ENCODE measurements at regions not wholly inside any gene's neighbourhood (a gene's known extent, or its start where the extent isn't known, plus 50 kb on each side); places are given as distances from the start of the nearest gene placed in this dataset.
"Not testable (repeated sequence)": the region's sequence is repeated elsewhere in the genome, so short reads cannot be mapped to it uniquely, and the experiment has no call there.

GRCh38 chr16:62390214-62390613 is 354.0 kb upstream of the CDH8 start:
- no peak for DNase-seq

GRCh38 chr16:62386411-62386810 is 350.2 kb upstream of the CDH8 start:
- DNase-seq = no peak

- no peak for DNase-seq
Observed at GRCh38 chr16:62383941-62384340, 347.7 kb upstream of the CDH8 start.

DNA sequence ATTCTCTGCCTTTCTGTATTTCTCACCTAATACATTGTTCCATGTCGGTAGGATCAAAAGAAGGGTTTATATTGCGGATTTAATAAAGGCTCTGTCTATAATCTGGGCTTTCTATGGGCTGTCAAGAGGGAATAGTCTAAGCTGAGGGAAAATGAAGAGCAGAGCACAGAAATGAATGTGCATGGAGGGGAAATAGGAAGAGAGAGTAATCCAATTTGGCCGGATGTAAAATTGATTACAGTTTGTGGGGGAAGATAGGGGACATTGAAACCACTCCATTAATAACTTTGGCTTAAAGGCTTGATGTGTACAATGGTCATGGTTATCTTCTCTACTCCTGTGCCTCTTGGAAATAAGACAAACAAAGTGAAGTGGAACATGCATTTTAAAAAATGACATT is 334.2 kb upstream of the CDH8 start:
- no peak for DNase-seq

DNA sequence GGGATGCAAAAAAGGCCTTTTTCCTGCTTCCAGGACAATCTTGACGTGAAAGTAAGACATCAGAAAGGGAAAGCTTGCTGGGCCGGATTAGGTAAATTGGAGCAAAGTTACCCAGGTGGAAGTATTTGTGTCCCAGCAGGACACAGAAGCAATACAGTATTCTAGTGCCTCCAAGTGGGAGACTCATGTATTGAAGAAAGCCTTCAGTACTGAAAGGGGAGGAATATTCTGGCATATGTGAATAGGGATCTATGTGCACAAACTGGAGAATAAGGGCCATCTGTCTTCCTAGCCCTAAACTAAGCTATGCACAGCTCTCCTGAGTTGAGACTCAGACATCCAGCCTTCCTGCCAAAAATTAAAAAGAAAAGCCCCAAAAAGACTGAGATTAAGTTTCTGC is 327.3 kb upstream of the CDH8 start:
- DNase-seq = no peak

DNA sequence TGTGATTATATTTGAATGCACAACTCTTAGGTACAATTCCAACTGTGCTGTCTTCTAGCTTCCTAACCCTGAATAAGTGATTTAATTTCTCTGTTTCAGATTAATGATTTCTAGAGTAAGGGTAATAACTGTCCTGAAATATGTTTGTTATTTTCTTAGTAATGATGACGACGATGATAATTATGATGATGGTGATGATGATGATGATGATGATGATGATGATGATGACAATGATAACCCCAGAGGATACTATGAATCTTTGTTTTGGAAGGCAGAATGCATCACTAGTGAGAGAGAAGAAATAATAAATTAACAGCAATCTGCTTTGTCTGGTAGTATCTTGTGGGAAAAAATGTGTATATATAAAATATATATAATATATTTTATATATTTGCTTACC is 317.1 kb upstream of the CDH8 start:
- no peak for DNase-seq

DNA sequence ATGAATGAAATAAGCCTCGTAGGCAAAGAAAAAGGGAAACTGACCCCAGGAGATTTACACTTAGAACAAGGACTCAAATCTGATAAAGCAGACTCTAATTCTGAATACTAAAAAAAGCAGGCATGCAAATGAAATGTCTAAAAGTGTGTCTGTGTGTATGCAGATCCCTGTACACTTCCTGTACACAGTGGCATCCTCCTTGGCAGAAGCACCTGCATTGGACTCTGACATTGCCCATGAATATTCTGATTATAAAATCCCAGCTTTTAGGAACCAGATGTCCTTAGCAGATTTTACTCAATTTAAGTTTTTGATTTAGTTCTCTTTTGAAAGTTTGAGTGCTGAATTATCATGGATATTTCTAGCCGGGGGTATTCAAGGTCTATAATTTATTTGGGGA is 306.0 kb upstream of the CDH8 start:
- DNase-seq = no peak

GRCh38 chr16:62335356-62335755 is 299.1 kb upstream of the CDH8 start:
- DNase-seq = no peak

- no peak for DNase-seq
Observed at GRCh38 chr16:62321606-62322005, 285.4 kb upstream of the CDH8 start.

DNA sequence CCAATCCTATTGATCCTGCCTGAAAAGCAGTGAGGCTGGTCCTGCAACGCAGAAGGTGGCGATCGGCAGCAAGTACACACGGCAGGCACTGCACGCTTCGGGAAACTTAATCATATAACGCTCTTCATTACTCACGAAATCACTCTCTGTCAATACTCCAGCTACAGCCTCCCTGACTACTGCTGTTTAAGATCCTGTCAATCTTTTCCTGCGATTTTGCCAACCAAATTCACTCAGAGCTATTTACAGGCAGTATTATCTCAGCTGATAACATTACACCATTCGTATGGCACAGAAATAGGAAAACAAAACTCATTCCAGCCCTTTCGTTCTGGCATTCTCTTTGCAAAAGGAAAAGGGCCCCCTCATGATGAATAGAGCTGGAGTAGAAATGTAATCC is 262.4 kb upstream of the CDH8 start:
- DNase-seq = no peak

DNA sequence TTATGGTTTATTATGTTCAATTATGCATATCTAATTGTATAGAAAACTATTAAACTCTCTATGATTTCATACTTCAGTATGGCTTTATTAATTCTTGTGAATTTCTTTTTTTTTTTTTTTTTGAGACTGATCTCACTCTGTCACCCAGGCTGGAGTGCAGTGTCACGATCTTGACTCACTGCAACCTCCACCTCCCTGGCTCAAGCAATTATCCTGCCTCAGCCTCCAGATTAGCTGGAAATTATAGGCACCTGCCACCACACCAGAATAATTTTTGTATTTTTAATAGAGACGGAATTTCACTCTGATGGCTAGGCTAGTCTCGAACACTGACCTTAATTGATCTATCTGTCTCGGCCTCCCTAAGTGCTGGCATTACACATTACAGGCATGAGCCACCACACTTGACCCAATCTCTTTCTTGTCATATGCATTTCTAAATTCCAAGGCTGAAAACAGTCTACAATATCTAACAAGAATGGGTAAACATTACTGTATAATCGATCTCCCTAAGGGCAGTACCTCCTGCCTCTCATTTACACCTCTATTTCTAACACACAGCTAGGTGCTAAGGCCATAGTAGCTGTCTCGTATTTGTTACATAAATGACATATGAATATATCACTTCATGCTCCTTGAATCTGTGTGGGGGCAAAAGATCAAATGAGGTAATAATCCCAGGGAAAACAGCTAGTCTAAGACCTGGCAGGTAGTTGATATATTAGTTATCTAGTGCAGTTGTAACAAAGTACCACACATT is 258.2 kb upstream of the CDH8 start:
- DNase-seq = no peak

- DNase-seq = no peak
Observed at GRCh38 chr16:62288990-62289629, 252.9 kb upstream of the CDH8 start.

DNA sequence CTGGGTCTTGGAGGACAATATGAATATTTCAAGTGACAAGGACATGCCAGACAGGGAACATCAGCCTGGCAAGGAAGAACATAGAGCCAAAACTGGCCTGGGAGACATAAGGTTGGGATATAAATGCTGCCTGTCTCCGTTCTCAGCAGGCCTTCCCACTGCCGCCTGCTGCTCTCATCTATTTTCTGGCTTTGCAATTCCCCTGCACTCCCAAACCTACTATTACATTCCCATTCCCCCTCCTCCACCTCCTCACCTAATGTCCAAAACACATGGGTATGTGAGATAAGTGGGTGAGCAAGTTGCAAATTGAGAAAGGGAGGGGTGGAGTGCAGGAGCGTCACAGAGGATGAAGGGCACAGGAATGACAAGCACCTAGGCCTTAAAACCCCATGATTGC is 244.3 kb upstream of the CDH8 start:
- no peak for DNase-seq

- no peak for DNase-seq
Observed at GRCh38 chr16:62277942-62278341, 241.7 kb upstream of the CDH8 start.

- DNase-seq = no peak
Observed at GRCh38 chr16:62276637-62277036, 240.4 kb upstream of the CDH8 start.

- DNase-seq = no peak
Observed at GRCh38 chr16:62272035-62272434, 235.8 kb upstream of the CDH8 start.

- DNase-seq = no peak
Observed at GRCh38 chr16:62261760-62262159, 225.5 kb upstream of the CDH8 start.

DNA sequence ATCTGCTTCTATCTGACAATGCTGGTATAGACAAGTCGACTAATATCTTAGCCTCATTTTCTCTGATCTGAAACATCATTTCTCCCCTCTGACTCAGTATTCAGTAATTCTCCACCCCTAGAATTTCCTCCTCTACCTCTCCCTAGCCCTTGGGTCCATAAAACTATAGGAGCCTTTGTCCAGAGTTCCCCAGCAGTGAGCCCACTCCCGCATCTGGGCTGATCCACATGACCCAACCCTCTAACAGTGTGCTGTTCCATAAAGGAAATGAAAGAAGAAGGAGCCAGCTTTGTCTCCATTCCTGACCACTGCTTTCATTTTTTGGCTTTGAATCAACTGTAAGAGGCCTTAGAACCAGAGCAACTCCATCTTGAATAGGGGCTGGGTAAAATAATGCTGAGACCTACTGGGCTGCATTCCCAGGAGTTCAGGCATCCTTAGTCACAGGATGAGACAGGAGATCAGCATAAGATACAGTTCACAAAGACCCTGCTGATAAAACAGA is 222.7 kb upstream of the CDH8 start:
- DNase-seq = not testable (repeated sequence)

GRCh38 chr16:62256406-62256805 is 220.2 kb upstream of the CDH8 start:
- no peak for DNase-seq

DNA sequence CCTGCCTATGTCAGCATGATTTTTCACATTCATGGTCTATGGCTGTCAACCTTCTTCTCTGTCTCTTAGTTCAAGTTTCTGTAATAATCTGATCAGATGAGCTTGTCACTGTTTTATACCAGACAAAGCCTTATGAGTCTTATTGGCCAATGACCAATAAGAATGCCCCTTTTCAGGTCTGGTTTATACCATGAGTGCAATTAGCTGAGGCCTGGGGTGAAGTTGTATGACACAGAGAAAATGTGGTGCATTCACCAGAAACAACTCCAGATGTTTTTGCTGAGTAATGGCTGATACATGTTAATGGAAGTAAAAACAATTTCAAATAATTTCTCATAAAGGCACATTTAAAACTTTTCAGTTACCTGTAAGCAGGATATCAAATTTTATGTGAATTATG is 218.6 kb upstream of the CDH8 start:
- no peak for DNase-seq

DNA sequence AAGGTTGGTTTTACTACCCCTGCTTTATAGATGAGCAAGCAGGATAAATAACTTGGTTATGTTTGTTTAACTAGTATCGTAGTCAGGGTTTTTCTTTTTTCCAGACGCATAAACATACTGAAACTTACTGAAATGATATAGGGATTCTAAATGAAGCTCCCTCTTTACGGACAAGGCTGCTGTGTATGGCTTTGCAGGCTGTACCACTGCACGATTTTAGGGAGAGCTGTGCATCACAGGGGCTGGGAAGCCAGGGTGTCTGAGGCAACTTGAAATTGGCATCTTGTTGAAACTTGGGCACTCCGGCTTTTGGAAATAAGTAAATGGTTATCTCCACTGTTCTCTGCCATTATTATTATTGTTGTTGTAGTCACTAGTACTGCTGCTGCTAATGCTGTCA is 218.1 kb upstream of the CDH8 start:
- no peak for DNase-seq

GRCh38 chr16:62253966-62254365 is 217.7 kb upstream of the CDH8 start:
- no peak for DNase-seq

- DNase-seq = no peak
Observed at GRCh38 chr16:62249069-62249468, 212.8 kb upstream of the CDH8 start.

DNA sequence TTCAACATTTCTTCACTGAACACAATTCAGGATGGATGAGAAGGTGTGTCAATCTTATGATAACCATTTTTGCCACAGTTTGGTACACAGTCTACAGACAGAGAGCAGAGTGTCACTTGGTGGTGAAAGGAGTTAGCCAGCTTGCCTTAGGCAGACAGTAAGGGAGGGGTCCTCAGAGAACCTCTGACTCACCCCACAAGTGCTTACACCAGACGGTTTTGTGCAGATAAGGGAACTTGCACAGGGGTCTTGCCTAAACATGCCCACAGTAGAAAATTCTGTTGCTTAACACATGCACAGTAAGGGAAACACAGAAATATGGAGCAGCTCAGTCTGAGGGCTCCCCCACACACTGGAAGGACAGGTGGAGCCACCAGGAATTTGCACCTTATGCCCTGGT is 204.5 kb upstream of the CDH8 start:
- DNase-seq = no peak

DNA sequence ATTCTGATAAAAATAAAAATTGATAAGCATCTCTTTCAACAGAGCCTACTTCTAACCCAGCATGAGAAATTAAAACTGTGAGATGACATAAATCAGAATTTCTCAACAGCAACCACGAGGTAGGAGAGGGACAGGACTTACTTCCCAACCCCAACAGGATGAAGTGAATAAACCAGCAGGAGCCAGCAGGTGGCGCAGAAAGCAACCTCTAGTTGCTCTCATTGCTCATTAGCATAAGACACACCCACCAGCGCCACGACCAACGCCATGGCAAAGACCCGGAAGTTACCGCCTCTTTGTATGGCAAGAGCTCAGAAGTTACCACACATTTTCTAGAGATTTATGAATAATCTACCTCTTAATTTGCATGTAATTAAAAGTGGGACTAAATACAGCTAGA is 189.4 kb upstream of the CDH8 start:
- peak; percentile 28 for DNase-seq

Data from SHP77 treated with DMSO at 0.1 percent for 48 hours (cell line).